OCI-LY3 (cell line): ENCODE measurements at regions not wholly inside any gene's neighbourhood (a gene's known extent, or its start where the extent isn't known, plus 50 kb on each side); places are given as distances from the start of the nearest gene placed in this dataset.

ENCODE experiments used
- EZH2phosphoT487 ChIP-seq: fragments of 200-600 bp; shearing (Covaris generic); IDR thresholded peaks from 2 replicates; pipeline ENCODE4 v1.6.1; 2018; ENCODE audit warnings: antibody characterized with exemption, mixed run types, low read depth
- TF ChIP-seq, protein P1 (sequence below): fragments of 200-600, 300-600 bp; sonication (generic); IDR thresholded peaks from 2 replicates; pipeline ENCODE4 v1.5.1; 2014; ENCODE audit warnings: antibody characterized with exemption, low read length, low read depth

- TF ChIP-seq, protein P1, sequence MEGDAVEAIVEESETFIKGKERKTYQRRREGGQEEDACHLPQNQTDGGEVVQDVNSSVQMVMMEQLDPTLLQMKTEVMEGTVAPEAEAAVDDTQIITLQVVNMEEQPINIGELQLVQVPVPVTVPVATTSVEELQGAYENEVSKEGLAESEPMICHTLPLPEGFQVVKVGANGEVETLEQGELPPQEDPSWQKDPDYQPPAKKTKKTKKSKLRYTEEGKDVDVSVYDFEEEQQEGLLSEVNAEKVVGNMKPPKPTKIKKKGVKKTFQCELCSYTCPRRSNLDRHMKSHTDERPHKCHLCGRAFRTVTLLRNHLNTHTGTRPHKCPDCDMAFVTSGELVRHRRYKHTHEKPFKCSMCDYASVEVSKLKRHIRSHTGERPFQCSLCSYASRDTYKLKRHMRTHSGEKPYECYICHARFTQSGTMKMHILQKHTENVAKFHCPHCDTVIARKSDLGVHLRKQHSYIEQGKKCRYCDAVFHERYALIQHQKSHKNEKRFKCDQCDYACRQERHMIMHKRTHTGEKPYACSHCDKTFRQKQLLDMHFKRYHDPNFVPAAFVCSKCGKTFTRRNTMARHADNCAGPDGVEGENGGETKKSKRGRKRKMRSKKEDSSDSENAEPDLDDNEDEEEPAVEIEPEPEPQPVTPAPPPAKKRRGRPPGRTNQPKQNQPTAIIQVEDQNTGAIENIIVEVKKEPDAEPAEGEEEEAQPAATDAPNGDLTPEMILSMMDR, result no peak
- no peak for TF ChIP-seq EZH2phosphoT487
Observed at GRCh38 chr2:136393514-136393913, 275.6 kb upstream of the CXCR4 start.
